Activated T-cell treated with anti-CD3 and anti-CD28 coated beads for 1 hour (primary cell): ENCODE measurements at regions not wholly inside any gene's neighbourhood (a gene's known extent, or its start where the extent isn't known, plus 50 kb on each side); places are given as distances from the start of the nearest gene placed in this dataset.

Experiments used
- DNase-seq: peaks from one replicate; pipeline ENCODE4 v3.0.0-alpha.2; 2020; ENCODE audit warnings: low read depth

GRCh38 chr6:79864421-79864820 lies 82.9 kb downstream of the ELOVL4 start:
- DNase-seq = no peak

GRCh38 chr6:79864001-79864400 lies 83.4 kb downstream of the ELOVL4 start:
- no peak for DNase-seq

GRCh38 chr6:79863566-79863965 lies 83.8 kb downstream of the ELOVL4 start:
- no peak for DNase-seq

- DNase-seq = no peak
Observed at GRCh38 chr6:79862711-79863110, 84.6 kb downstream of the ELOVL4 start.

- no peak for DNase-seq
Observed at GRCh38 chr6:79862126-79862525, 85.2 kb downstream of the ELOVL4 start.

- DNase-seq = no peak
Observed at GRCh38 chr6:79861023-79861422, 86.3 kb downstream of the ELOVL4 start.

- DNase-seq = no peak
Observed at GRCh38 chr6:79847426-79847825, 99.9 kb downstream of the ELOVL4 start.

GRCh38 chr6:79842376-79843040 lies 104.8 kb downstream of the ELOVL4 start:
- no peak for DNase-seq

GRCh38 chr6:79841577-79842375 lies 105.6 kb downstream of the ELOVL4 start:
- no peak for DNase-seq

- no peak for DNase-seq
Observed at GRCh38 chr6:79838851-79839250, 108.5 kb downstream of the ELOVL4 start.

GRCh38 chr6:79833964-79834284 lies 113.4 kb downstream of the ELOVL4 start:
- DNase-seq = no peak

GRCh38 chr6:79833264-79833963 lies 113.9 kb downstream of the ELOVL4 start:
- no peak for DNase-seq

GRCh38 chr6:79832723-79833122 lies 114.6 kb downstream of the ELOVL4 start:
- DNase-seq = no peak

GRCh38 chr6:79824202-79824601 lies 123.2 kb downstream of the ELOVL4 start:
- DNase-seq = no peak

- no peak for DNase-seq
Observed at GRCh38 chr6:79821859-79822258, 125.5 kb downstream of the ELOVL4 start.

GRCh38 chr6:79818471-79818870 lies 128.9 kb downstream of the ELOVL4 start:
- DNase-seq = no peak

- DNase-seq = no peak
Observed at GRCh38 chr6:79814940-79815339, 132.4 kb downstream of the ELOVL4 start.

- peak; percentile 56 for DNase-seq
Observed at GRCh38 chr6:79813854-79814709, 133.3 kb downstream of the ELOVL4 start.

GRCh38 chr6:79813143-79813850 lies 134.1 kb downstream of the ELOVL4 start:
- no peak for DNase-seq

GRCh38 chr6:79812195-79812594 lies 135.2 kb downstream of the ELOVL4 start:
- no peak for DNase-seq

GRCh38 chr6:79810871-79811270 lies 136.5 kb downstream of the ELOVL4 start:
- DNase-seq = no peak
